ENCODE measurements at regions not wholly inside any gene's neighbourhood (a gene's known extent, or its start where the extent isn't known, plus 50 kb on each side); places are given as distances from the start of the nearest gene placed in this dataset.
A peak's percentile ranks its signal among the peaks of the same experiment; 100 is the strongest.

- Mint-ChIP-seq H3K4me3 (no peak overlapping the region), H3K27me3 (peaks cover 27% of the 10 kb centered on the region), H3K27ac (peak overlapping the region in 1 of 3 donors; percentile 38), H3K9me3 (no peaks in the 10 kb centered on the region), H3K36me3 (no peaks in the 10 kb centered on the region), H3K4me1 (peaks cover 7 to 16% (median 14%) of the 10 kb centered on the region in 4 donors)
- no peaks in the 10 kb centered on the region for H3K9me3 ChIP-seq (ENCODE audit: control insufficient read depth in 2 of 2, low read length in 2 of 2)
- no peak overlapping the region for H3K4me3 ChIP-seq (ENCODE audit: low read depth, low read length)
- H3K4me1 ChIP-seq (ENCODE audit: control insufficient read depth, insufficient read depth, low read length, poor library complexity, severe bottlenecking) = peaks cover 5% of the 10 kb centered on the region
- H3K27ac ChIP-seq (ENCODE audit: insufficient read depth, low read length, poor library complexity, severe bottlenecking) = no peak overlapping the region
- H3K36me3 ChIP-seq (ENCODE audit: control insufficient read depth, insufficient read depth, low read length) = no peaks in the 10 kb centered on the region
- DNase-seq = no peak
- H3K27me3 ChIP-seq (ENCODE audit: control insufficient read depth, insufficient read depth, low read length) = peaks cover 4% of the 10 kb centered on the region
- no peak for ATAC-seq (ENCODE audit: low read depth in 2 of 2)
Observed at GRCh38 chr6:90388395-90388794, 91.8 kb upstream of the BACH2 start.

GRCh38 chr6:90387826-90388225, 91.2 kb upstream of the BACH2 start:
- Mint-ChIP-seq H3K36me3 (no peaks in the 10 kb centered on the region), H3K4me1 (peaks cover 5 to 16% (median 14%) of the 10 kb centered on the region in 4 donors), H3K27me3 (peaks cover 33% of the 10 kb centered on the region), H3K9me3 (no peaks in the 10 kb centered on the region), H3K4me3 (no peak overlapping the region), H3K27ac (peak overlapping the region in 2 of 3 donors; percentile 38 to 51)
- H3K4me3 ChIP-seq (ENCODE audit: low read depth, low read length) = no peak overlapping the region
- peaks cover 4% of the 10 kb centered on the region for H3K27me3 ChIP-seq (ENCODE audit: control insufficient read depth, insufficient read depth, low read length)
- H3K4me1 ChIP-seq (ENCODE audit: control insufficient read depth, insufficient read depth, low read length, poor library complexity, severe bottlenecking) = peaks cover 7% of the 10 kb centered on the region
- H3K27ac ChIP-seq (ENCODE audit: insufficient read depth, low read length, poor library complexity, severe bottlenecking) = no peak overlapping the region
- no peaks in the 10 kb centered on the region for H3K9me3 ChIP-seq (ENCODE audit: control insufficient read depth in 2 of 2, low read length in 2 of 2)
- no peak for ATAC-seq (ENCODE audit: low read depth in 2 of 2)
- no peak for DNase-seq
- no peaks in the 10 kb centered on the region for H3K36me3 ChIP-seq (ENCODE audit: control insufficient read depth, insufficient read depth, low read length)

- Histone ChIP-seq H3K27me3 (ENCODE audit: control insufficient read depth, insufficient read depth, low read length) (peaks cover 6% of the 10 kb centered on the region), H3K9me3 (ENCODE audit: control insufficient read depth in 2 of 2, low read length in 2 of 2) (no peaks in the 10 kb centered on the region), H3K4me1 (ENCODE audit: control insufficient read depth, insufficient read depth, low read length, poor library complexity, severe bottlenecking) (peaks cover 10% of the 10 kb centered on the region), H3K27ac (ENCODE audit: insufficient read depth, low read length, poor library complexity, severe bottlenecking) (no peak overlapping the region), H3K36me3 (ENCODE audit: control insufficient read depth, insufficient read depth, low read length) (no peaks in the 10 kb centered on the region), H3K4me3 (ENCODE audit: low read depth, low read length) (no peak overlapping the region)
- ATAC-seq (ENCODE audit: low read depth in 2 of 2) (no peak), DNase-seq (no peak)
- H3K27ac Mint-ChIP-seq = no peak overlapping the region
- H3K4me1 Mint-ChIP-seq = peaks cover 8 to 20% (median 18%) of the 10 kb centered on the region in 4 donors
- no peaks in the 10 kb centered on the region for H3K9me3 Mint-ChIP-seq
- H3K4me3 Mint-ChIP-seq = no peak overlapping the region
- no peaks in the 10 kb centered on the region for H3K36me3 Mint-ChIP-seq
- peaks cover 37% of the 10 kb centered on the region for H3K27me3 Mint-ChIP-seq
Observed at GRCh38 chr6:90387383-90387775, 90.7 kb upstream of the BACH2 start.

GRCh38 chr6:90386399-90387382, 90.0 kb upstream of the BACH2 start:
- Mint-ChIP-seq H3K36me3 (no peaks in the 10 kb centered on the region), H3K9me3 (no peaks in the 10 kb centered on the region), H3K27me3 (peaks cover 44% of the 10 kb centered on the region), H3K4me3 (no peak overlapping the region), H3K27ac (no peak overlapping the region), H3K4me1 (peaks cover 9 to 25% (median 21%) of the 10 kb centered on the region in 4 donors)
- no peaks in the 10 kb centered on the region for H3K36me3 ChIP-seq (ENCODE audit: control insufficient read depth, insufficient read depth, low read length)
- no peak for ATAC-seq (ENCODE audit: low read depth in 2 of 2)
- no peak overlapping the region for H3K27ac ChIP-seq (ENCODE audit: insufficient read depth, low read length, poor library complexity, severe bottlenecking)
- H3K4me3 ChIP-seq (ENCODE audit: low read depth, low read length) = no peak overlapping the region
- H3K9me3 ChIP-seq (ENCODE audit: control insufficient read depth in 2 of 2, low read length in 2 of 2) = no peaks in the 10 kb centered on the region
- peaks cover 10% of the 10 kb centered on the region for H3K4me1 ChIP-seq (ENCODE audit: control insufficient read depth, insufficient read depth, low read length, poor library complexity, severe bottlenecking)
- H3K27me3 ChIP-seq (ENCODE audit: control insufficient read depth, insufficient read depth, low read length) = peaks cover 6% of the 10 kb centered on the region
- no peak for DNase-seq

- Mint-ChIP-seq H3K27ac (no peak overlapping the region), H3K4me3 (no peak overlapping the region), H3K4me1 (peaks cover 9 to 28% (median 21%) of the 10 kb centered on the region in 4 donors), H3K36me3 (no peaks in the 10 kb centered on the region), H3K9me3 (no peaks in the 10 kb centered on the region), H3K27me3 (peaks cover 50% of the 10 kb centered on the region)
- DNase-seq (no peak), ATAC-seq (ENCODE audit: low read depth in 2 of 2) (no peak)
- H3K27me3 ChIP-seq (ENCODE audit: control insufficient read depth, insufficient read depth, low read length) = peaks cover 9% of the 10 kb centered on the region
- H3K36me3 ChIP-seq (ENCODE audit: control insufficient read depth, insufficient read depth, low read length) = no peaks in the 10 kb centered on the region
- peaks cover 10% of the 10 kb centered on the region for H3K4me1 ChIP-seq (ENCODE audit: control insufficient read depth, insufficient read depth, low read length, poor library complexity, severe bottlenecking)
- H3K27ac ChIP-seq (ENCODE audit: insufficient read depth, low read length, poor library complexity, severe bottlenecking) = no peak overlapping the region
- no peak overlapping the region for H3K4me3 ChIP-seq (ENCODE audit: low read depth, low read length)
- no peaks in the 10 kb centered on the region for H3K9me3 ChIP-seq (ENCODE audit: control insufficient read depth in 2 of 2, low read length in 2 of 2)
Observed at GRCh38 chr6:90385759-90386313, 89.2 kb upstream of the BACH2 start.

- no peaks in the 10 kb centered on the region for H3K9me3 Mint-ChIP-seq
- DNase-seq = no peak
- H3K36me3 Mint-ChIP-seq = no peaks in the 10 kb centered on the region
- H3K27ac ChIP-seq (ENCODE audit: insufficient read depth, low read length, poor library complexity, severe bottlenecking) = no peak overlapping the region
- no peak for ATAC-seq (ENCODE audit: low read depth in 2 of 2)
- H3K4me1 ChIP-seq (ENCODE audit: control insufficient read depth, insufficient read depth, low read length, poor library complexity, severe bottlenecking) = peaks cover 10% of the 10 kb centered on the region
- peaks cover 10% of the 10 kb centered on the region for H3K27me3 ChIP-seq (ENCODE audit: control insufficient read depth, insufficient read depth, low read length)
- H3K27me3 Mint-ChIP-seq = peaks cover 50% of the 10 kb centered on the region
- no peak overlapping the region for H3K4me3 ChIP-seq (ENCODE audit: low read depth, low read length)
- H3K4me1 Mint-ChIP-seq = peaks cover 9 to 28% (median 21%) of the 10 kb centered on the region in 4 donors
- no peaks in the 10 kb centered on the region for H3K9me3 ChIP-seq (ENCODE audit: control insufficient read depth in 2 of 2, low read length in 2 of 2)
- H3K4me3 Mint-ChIP-seq = no peak overlapping the region
- H3K27ac Mint-ChIP-seq = no peak overlapping the region
- H3K36me3 ChIP-seq (ENCODE audit: control insufficient read depth, insufficient read depth, low read length) = no peaks in the 10 kb centered on the region
Observed at GRCh38 chr6:90384720-90385119, 88.1 kb upstream of the BACH2 start.

- H3K27me3 ChIP-seq (ENCODE audit: control insufficient read depth, insufficient read depth, low read length) = peaks cover 10% of the 10 kb centered on the region
- no peaks in the 10 kb centered on the region for H3K9me3 Mint-ChIP-seq
- H3K27ac ChIP-seq (ENCODE audit: insufficient read depth, low read length, poor library complexity, severe bottlenecking) = no peak overlapping the region
- H3K4me3 ChIP-seq (ENCODE audit: low read depth, low read length) = peak overlapping the region; percentile 43
- ATAC-seq (ENCODE audit: low read depth in 2 of 2) = peak; percentile 66 to 80
- peaks cover 52% of the 10 kb centered on the region for H3K27me3 Mint-ChIP-seq
- peak overlapping the region in 1 of 3 donors; percentile 50 for H3K27ac Mint-ChIP-seq
- H3K4me1 Mint-ChIP-seq = peaks cover 9 to 28% (median 21%) of the 10 kb centered on the region in 4 donors
- DNase-seq = peak in 2 of 3 donors; percentile 47 to 72
- no peaks in the 10 kb centered on the region for H3K36me3 ChIP-seq (ENCODE audit: control insufficient read depth, insufficient read depth, low read length)
- no peaks in the 10 kb centered on the region for H3K9me3 ChIP-seq (ENCODE audit: control insufficient read depth in 2 of 2, low read length in 2 of 2)
- H3K36me3 Mint-ChIP-seq = no peaks in the 10 kb centered on the region
- peaks cover 10% of the 10 kb centered on the region for H3K4me1 ChIP-seq (ENCODE audit: control insufficient read depth, insufficient read depth, low read length, poor library complexity, severe bottlenecking)
- peak overlapping the region in 1 of 4 donors; percentile 21 for H3K4me3 Mint-ChIP-seq
Observed at GRCh38 chr6:90383196-90383822, 86.7 kb upstream of the BACH2 start.
